PC-3 (cell line): ENCODE measurements at regions not wholly inside any gene's neighbourhood (a gene's known extent, or its start where the extent isn't known, plus 50 kb on each side); places are given as distances from the start of the nearest gene placed in this dataset.

Experiments used
- ATAC-seq: fragments of 200-7000 bp; cut with Tn5 transposase; 2 replicates; pipeline ENCODE4 v1.9.1; 2020; ENCODE audit warnings: mild to moderate bottlenecking, moderate library complexity
- BruUV-seq: library from RNA; stranded (reverse); fragments of 400-500 nt; replicated peaks from 2 replicates; lab custom pipeline; 2021; lab: Mats Ljungman, UMichigan
- CTCF ChIA-PET: fragments of 300-600 bp; sonication (Branson Sonifier 250); formaldehyde crosslinking; loops from one replicate; lab custom pipeline; 2022; ENCODE audit warnings: antibody characterized with exemption; lab: Charles Lee
- POLR2A ChIA-PET: fragments of 300-600 bp; sonication (Branson Sonifier 250); formaldehyde crosslinking; loops from one replicate; lab custom pipeline; 2022; ENCODE audit warnings: antibody characterized with exemption; ENCODE audit not compliant: unreplicated experiment; lab: Charles Lee
- DNase-seq: peaks from one replicate; pipeline ENCODE4 v3.0.0-alpha.2; 2015
- H2AFZ ChIP-seq: fragments of 300-600 bp; sonication (generic); 2 replicates; pipeline ENCODE4 v1.6.0; 2016; ENCODE audit warnings: antibody characterized with exemption, low read length
- H3F3A ChIP-seq: fragments of 300-600 bp; sonication (generic); one replicate; pipeline ENCODE4 v1.6.0; 2017; ENCODE audit warnings: antibody characterized with exemption, low read length, control low read depth, mild to moderate bottlenecking; ENCODE audit not compliant: unreplicated experiment
- H3K27ac ChIP-seq: fragments of 300-600 bp; sonication (generic); 2 replicates; pipeline ENCODE4 v1.5.1; 2016; ENCODE audit warnings: mild to moderate bottlenecking, low read length
- H3K27me3 ChIP-seq: fragments of 300-600 bp; sonication (generic); 2 replicates; pipeline ENCODE4 v1.6.1; 2016; ENCODE audit warnings: low read length, mixed read lengths
- H3K36me3 ChIP-seq: fragments of 300-600 bp; sonication (generic); 2 replicates; pipeline ENCODE4 v1.6.1; 2016; ENCODE audit warnings: low read depth, mixed run types, low read length, mixed read lengths
- H3K4me1 ChIP-seq: fragments of 300-600 bp; sonication (generic); 2 replicates; pipeline ENCODE4 v1.5.1; 2016; ENCODE audit warnings: low read length; ENCODE audit not compliant: insufficient read depth
- H3K4me2 ChIP-seq: fragments of 300-600 bp; sonication (generic); 2 replicates; pipeline ENCODE4 v1.6.0; 2016; ENCODE audit warnings: low read length
- H3K4me3 ChIP-seq: fragments of 300-600 bp; sonication (generic); 2 replicates; pipeline ENCODE4 v1.5.1; 2016; ENCODE audit warnings: mild to moderate bottlenecking, low read length, mixed read lengths
- H3K79me2 ChIP-seq: fragments of 300-600 bp; sonication (generic); 2 replicates; pipeline ENCODE4 v1.6.1; 2017; ENCODE audit warnings: low read length, mixed read lengths
- H3K9ac ChIP-seq: fragments of 300-600 bp; sonication (generic); 2 replicates; pipeline ENCODE4 v1.6.0; 2016; ENCODE audit warnings: mild to moderate bottlenecking, low read length
- H3K9me2 ChIP-seq: fragments of 300-600 bp; sonication (generic); replicated peaks from 2 replicates; pipeline ENCODE4 v1.6.1; 2016; ENCODE audit warnings: mixed run types, low read length, mixed read lengths
- H3K9me3 ChIP-seq: fragments of 300-600 bp; sonication (generic); 2 replicates; pipeline ENCODE4 v1.6.1; 2016; ENCODE audit warnings: low read length, mixed read lengths
- H4K20me1 ChIP-seq: fragments of 300-600 bp; sonication (generic); 2 replicates; pipeline ENCODE4 v1.6.1; 2016; ENCODE audit warnings: low read length, mixed read lengths
- CTCF ChIP-seq: fragments of 300-600 bp; sonication (generic); conservative IDR thresholded peaks from 2 replicates; pipeline ENCODE4 v1.5.1; 2017; ENCODE audit warnings: antibody characterized with exemption, low read depth, mild to moderate bottlenecking, low read length
- EZH2 ChIP-seq: fragments of 300-600 bp; sonication (generic); IDR thresholded peaks from one replicate; pipeline ENCODE4 v1.6.1; 2017; ENCODE audit warnings: antibody characterized with exemption, mild to moderate bottlenecking, low read length; ENCODE audit not compliant: unreplicated experiment
- EZH2phosphoT487 ChIP-seq: fragments of 300-600 bp; sonication (generic); IDR thresholded peaks from 2 replicates; pipeline ENCODE4 v1.6.1; 2018; ENCODE audit warnings: mild to moderate bottlenecking, antibody characterized with exemption, low read length, borderline replicate concordance
- intact Hi-C: fragments of 100-400 bp; cut with micrococcal nuclease; formaldehyde crosslinking; loops from 2 replicates; pipeline ENCODE4 v1.9.0; 2023

- ChIA-PET POLR2A (no interaction called here), CTCF (no interaction called here)
- Histone ChIP-seq H3K27me3 (peaks cover 17% of the 10 kb centered on the region; the same call in 1 of the 2 replicates), H3K4me1 (no peaks in the 10 kb centered on the region), H3K9ac (no peak overlapping the region), H3K4me2 (no peak overlapping the region), H4K20me1 (no peaks in the 10 kb centered on the region), H3K36me3 (no peaks in the 10 kb centered on the region), H3K9me3 (no peaks in the 10 kb centered on the region), H3K4me3 (no peak overlapping the region), H3K27ac (no peak overlapping the region), H2AFZ (no peak overlapping the region), H3K79me2 (no peaks in the 10 kb centered on the region), H3K9me2 (no peaks in the 10 kb centered on the region), H3F3A (no peaks in the 10 kb centered on the region)
- TF ChIP-seq EZH2 (no peak), CTCF (no peak), EZH2phosphoT487 (no peak)
- ATAC-seq: no peak
- no peak for DNase-seq
- intact Hi-C loops: no loop called here
- BruUV-seq: no TSS peak
Measured at GRCh38 chr11:112533682-112534081, 273.0 kb upstream of the PLET1 start.

GRCh38 chr11:112534208-112534607 is 273.5 kb upstream of the PLET1 start:
- ChIA-PET CTCF (no interaction called here), POLR2A (no interaction called here)
- no peak overlapping the region for H3K9ac ChIP-seq
- H3F3A ChIP-seq: no peaks in the 10 kb centered on the region
- H3K27ac ChIP-seq: no peak overlapping the region
- no TSS peak for BruUV-seq
- intact Hi-C loops: no loop called here
- no peak overlapping the region for H3K4me2 ChIP-seq
- no peak for TF ChIP-seq EZH2
- no peak for ATAC-seq
- H3K36me3 ChIP-seq: no peaks in the 10 kb centered on the region
- H2AFZ ChIP-seq: no peak overlapping the region
- H3K9me2 ChIP-seq: no peaks in the 10 kb centered on the region
- no peaks in the 10 kb centered on the region for H3K4me1 ChIP-seq
- H4K20me1 ChIP-seq: no peaks in the 10 kb centered on the region
- peaks cover 17% of the 10 kb centered on the region; the same call in 1 of the 2 replicates for H3K27me3 ChIP-seq
- H3K9me3 ChIP-seq: no peaks in the 10 kb centered on the region
- H3K4me3 ChIP-seq: no peak overlapping the region
- DNase-seq: no peak
- H3K79me2 ChIP-seq: no peaks in the 10 kb centered on the region

DNA sequence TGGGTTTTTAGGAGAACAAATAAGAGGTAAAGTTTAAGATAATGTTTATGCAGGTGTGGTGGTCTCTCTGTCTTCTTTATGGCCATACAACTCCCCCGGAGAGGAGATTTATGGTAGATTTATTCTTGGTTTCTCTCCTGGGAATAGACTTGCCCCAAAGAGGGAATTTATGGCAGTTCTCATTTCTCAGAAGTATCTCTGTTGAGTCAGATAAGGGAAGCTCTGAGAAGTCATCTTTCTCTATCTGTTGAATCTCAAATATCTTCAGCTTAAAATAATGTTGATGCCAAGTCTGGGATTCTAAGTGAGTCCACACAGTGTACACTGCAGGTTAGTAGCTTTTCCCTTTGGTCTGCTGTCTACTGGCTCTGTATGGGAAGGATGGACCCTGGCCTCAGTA is 276.4 kb upstream of the PLET1 start:
- Histone ChIP-seq H3K79me2 (no peaks in the 10 kb centered on the region), H3K36me3 (no peaks in the 10 kb centered on the region), H3K27ac (no peak overlapping the region), H3K4me3 (no peak overlapping the region), H2AFZ (no peak overlapping the region), H3K9ac (no peak overlapping the region), H3K4me2 (no peak overlapping the region), H3K9me3 (no peaks in the 10 kb centered on the region), H3K9me2 (no peaks in the 10 kb centered on the region), H4K20me1 (no peaks in the 10 kb centered on the region), H3F3A (no peaks in the 10 kb centered on the region), H3K4me1 (no peaks in the 10 kb centered on the region), H3K27me3 (peaks cover 20% of the 10 kb centered on the region)
- TF ChIP-seq EZH2: no peak
- no peak for TF ChIP-seq EZH2phosphoT487
- TF ChIP-seq CTCF: no peak
- ATAC-seq (no peak), DNase-seq (no peak)
- ChIA-PET POLR2A (no interaction called here), CTCF (no interaction called here)
- no TSS peak for BruUV-seq
- intact Hi-C loops: no loop called here
